ENCODE measurements at regions not wholly inside any gene's neighbourhood (a gene's known extent, or its start where the extent isn't known, plus 50 kb on each side); places are given as distances from the start of the nearest gene placed in this dataset.
"Not testable (repeated sequence)": the region's sequence is repeated elsewhere in the genome, so short reads cannot be mapped to it uniquely, and the experiment has no call there.

- no peak for DNase-seq (ENCODE audit: low spot score)
These were observed 91.0 kb upstream of the DAPK1 start for GRCh38 chr9:87406543-87407166.

- not testable (repeated sequence) for DNase-seq (ENCODE audit: low spot score)
These were observed 87.3 kb upstream of the DAPK1 start for GRCh38 chr9:87410047-87411005.

DNA sequence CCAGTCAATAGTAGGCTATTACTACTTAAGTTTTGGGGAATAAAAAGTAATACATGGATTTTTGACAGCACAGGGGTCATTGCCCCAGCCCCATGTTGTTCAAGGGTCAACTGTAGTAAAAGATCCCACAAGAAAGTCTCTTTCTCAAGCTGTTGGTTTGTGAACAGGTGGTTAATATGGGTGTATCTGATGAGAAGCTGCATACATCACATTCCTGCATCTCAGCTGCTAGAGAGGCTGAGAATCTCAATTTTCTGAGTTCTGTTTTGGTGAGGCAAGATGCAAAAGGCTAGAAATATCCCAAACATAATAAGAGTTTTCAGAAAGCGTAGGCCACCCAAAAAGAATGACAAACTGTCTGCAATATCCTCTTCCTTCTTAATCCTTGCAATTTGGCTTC is 76.8 kb upstream of the DAPK1 start:
- DNase-seq (ENCODE audit: low spot score) = no peak

DNA sequence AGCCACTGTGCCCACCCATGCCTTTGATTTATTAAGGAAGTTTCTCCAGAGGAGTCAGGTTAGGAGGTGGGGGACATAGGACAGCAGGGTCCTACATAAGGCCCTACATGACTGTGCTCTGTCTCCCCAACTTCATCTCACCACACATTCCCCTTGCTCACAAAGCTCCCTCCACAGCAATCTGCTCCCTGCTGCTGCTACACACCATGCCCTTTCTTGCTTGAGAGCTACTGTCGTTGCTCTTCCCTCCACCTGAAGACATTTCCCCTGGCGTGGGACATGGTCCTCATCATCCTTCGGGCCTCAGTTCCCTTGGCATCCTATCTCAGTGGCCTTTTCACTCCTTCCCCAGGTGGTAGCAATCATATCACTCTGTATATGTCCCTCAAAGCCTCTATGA is 75.9 kb upstream of the DAPK1 start:
- DNase-seq (ENCODE audit: low spot score) = no peak

- DNase-seq (ENCODE audit: low spot score) = no peak
These were observed 74.7 kb upstream of the DAPK1 start for GRCh38 chr9:87422999-87423398.

- DNase-seq (ENCODE audit: low spot score) = not testable (repeated sequence)
These were observed 73.8 kb upstream of the DAPK1 start for GRCh38 chr9:87423885-87424284.

GRCh38 chr9:87425202-87425601 is 72.5 kb upstream of the DAPK1 start:
- DNase-seq (ENCODE audit: low spot score) = no peak

GRCh38 chr9:87427851-87428506 is 69.7 kb upstream of the DAPK1 start:
- DNase-seq (ENCODE audit: low spot score) = no peak

- no peak for DNase-seq (ENCODE audit: low spot score)
These were observed 69.0 kb upstream of the DAPK1 start for GRCh38 chr9:87428659-87429058.

GRCh38 chr9:87431837-87432236 is 65.8 kb upstream of the DAPK1 start:
- no peak for DNase-seq (ENCODE audit: low spot score)

GRCh38 chr9:87433853-87434252 is 63.8 kb upstream of the DAPK1 start:
- no peak for DNase-seq (ENCODE audit: low spot score)

GRCh38 chr9:87434366-87434765 is 63.3 kb upstream of the DAPK1 start:
- DNase-seq (ENCODE audit: low spot score) = no peak

DNA sequence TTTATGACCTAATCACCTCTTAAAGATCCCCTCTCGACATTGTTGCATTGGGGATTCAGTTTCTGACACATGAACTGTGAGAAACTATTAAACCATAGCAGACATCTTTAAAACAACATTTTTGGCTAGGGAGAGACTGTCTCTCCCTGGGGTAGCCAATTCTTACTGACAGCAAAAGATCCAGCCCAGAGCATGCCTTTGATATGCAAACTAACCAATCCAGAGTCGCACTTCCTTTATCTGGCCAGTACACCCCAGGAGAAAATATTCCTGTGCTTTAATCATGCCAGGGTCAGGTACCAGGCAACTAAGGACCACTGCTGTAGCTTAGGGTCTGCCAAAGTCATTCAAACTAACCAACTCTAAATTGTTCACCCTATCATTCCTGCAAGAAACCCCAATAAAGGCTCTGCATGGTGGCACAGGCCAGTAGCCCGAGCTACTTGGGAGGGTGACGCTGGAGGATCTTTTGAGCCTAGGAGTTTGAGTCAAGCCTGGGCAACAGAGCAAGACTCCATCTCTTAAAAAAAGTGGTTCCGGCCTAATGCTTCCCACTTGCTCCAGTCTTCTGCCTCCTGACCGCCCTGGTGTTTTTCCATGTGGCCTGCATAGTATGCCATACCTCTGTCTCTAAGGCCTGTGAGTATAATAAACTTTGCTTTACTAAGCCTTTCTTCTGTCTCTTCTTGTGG is 62.3 kb upstream of the DAPK1 start:
- DNase-seq (ENCODE audit: low spot score) = no peak

GRCh38 chr9:87436716-87437115 is 61.0 kb upstream of the DAPK1 start:
- no peak for DNase-seq (ENCODE audit: low spot score)

DNA sequence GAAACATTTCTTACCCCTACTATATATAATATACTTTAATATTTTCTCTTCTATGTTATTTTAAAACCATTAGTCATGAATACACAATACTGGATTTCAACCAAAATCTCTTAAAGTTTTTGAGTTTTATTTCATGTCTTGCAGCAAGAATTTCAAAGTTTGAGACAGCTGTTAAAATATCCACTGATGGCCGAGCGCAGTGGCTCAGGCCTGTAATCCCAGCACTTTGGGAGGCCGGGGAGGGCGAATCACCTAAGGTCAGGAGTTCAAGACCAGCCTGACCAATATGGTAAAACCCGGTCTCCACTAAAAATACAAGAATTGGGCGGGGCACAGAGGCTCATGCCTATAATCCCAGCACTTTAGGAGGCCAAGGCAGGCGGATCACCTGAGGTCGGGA is 59.7 kb upstream of the DAPK1 start:
- DNase-seq (ENCODE audit: low spot score) = no peak

- DNase-seq (ENCODE audit: low spot score) = peak; percentile 24
These were observed 56.4 kb upstream of the DAPK1 start for GRCh38 chr9:87441251-87441650.

DNA sequence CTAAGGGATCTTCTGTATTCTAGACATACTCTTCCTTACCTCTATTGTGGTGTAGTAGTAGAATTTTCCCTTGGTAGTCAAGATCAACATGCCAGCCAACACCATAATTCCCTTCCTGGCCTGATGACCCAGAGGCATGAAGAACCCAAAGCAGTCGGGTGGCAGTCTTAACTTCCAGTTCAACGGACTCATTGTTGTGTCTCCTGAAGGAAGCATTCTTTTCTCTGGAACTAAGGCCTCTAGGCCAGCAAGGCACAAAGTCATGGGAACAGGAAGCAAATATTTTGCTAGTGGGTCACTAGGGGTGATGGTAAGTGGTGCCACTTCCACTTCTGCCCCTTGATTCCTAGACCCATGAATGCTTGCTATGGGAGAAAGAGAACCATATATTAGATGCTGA is 55.2 kb upstream of the DAPK1 start:
- no peak for DNase-seq (ENCODE audit: low spot score)

DNA sequence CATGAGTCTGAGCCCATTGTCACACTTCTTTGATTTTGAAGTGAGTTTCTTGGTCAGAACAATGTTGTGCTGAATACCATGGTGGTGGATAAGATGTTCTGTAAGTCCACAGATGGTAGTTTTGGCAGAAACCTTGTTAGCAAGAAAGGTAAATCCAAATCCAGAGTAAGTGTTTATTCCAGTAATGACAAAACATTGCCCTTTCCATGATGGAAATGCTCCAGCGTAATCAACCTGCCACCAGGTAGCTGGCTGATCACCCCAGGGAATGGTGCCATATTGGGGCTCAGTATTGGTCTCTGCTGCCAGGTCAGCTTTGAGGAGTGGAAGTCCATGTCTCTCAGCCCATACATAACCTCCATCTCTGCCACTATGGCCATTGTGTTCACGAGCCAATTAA is 54.7 kb upstream of the DAPK1 start:
- DNase-seq (ENCODE audit: low spot score) = no peak

GRCh38 chr9:87443461-87443860 is 54.2 kb upstream of the DAPK1 start:
- no peak for DNase-seq (ENCODE audit: low spot score)

- peak; percentile 76 for DNase-seq (ENCODE audit: low spot score)
These were observed 52.0 kb upstream of the DAPK1 start for GRCh38 chr9:87445646-87446045.

DNA sequence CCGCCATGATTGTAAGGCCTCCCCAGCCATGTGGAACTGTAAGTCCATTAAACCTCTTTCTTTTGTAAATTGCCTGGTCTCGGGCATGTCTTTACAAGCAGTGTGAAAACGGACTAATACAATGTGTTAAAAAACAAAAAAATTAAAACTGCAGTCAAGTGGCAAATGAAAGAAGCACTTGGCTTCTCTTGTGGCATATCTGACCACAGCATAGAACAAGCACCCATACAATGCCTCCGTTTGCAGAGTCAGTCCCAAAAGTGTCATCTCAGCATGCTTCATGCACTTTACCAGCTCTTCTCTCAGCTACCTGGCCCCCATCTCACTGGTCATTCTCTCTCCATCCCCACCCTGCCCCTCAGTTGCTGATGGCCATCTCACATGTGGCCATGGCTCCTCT is 51.1 kb upstream of the DAPK1 start:
- DNase-seq (ENCODE audit: low spot score) = no peak
